ENCODE measurements at regions not wholly inside any gene's neighbourhood (a gene's known extent, or its start where the extent isn't known, plus 50 kb on each side); places are given as distances from the start of the nearest gene placed in this dataset.
"Not testable (repeated sequence)": the region's sequence is repeated elsewhere in the genome, so short reads cannot be mapped to it uniquely, and the experiment has no call there.

GRCh38 chr17:15802917-15803316 is 70.8 kb downstream of the TBC1D26 start:
- not testable (repeated sequence) for DNase-seq

GRCh38 chr17:15806825-15807224 is 74.7 kb downstream of the TBC1D26 start:
- DNase-seq, result not testable (repeated sequence)

GRCh38 chr17:15813388-15813787 is 81.3 kb downstream of the TBC1D26 start:
- DNase-seq, result not testable (repeated sequence)

GRCh38 chr17:15814003-15814402 is 81.9 kb downstream of the TBC1D26 start:
- DNase-seq, result not testable (repeated sequence)

- not testable (repeated sequence) for DNase-seq
Measured at GRCh38 chr17:15817861-15818260, 85.8 kb downstream of the TBC1D26 start.

GRCh38 chr17:15822280-15822679 is 90.2 kb downstream of the TBC1D26 start:
- DNase-seq, result not testable (repeated sequence)

- peak; percentile 78 for DNase-seq
Measured at GRCh38 chr17:15828727-15829314, 96.7 kb downstream of the TBC1D26 start.

- not testable (repeated sequence) for DNase-seq
Measured at GRCh38 chr17:15830221-15830620, 98.1 kb downstream of the TBC1D26 start.

GRCh38 chr17:15831182-15831581 is 99.1 kb downstream of the TBC1D26 start:
- peak; percentile 24 for DNase-seq

- DNase-seq, result not testable (repeated sequence)
Measured at GRCh38 chr17:15832921-15833480, 100.9 kb downstream of the TBC1D26 start.

GRCh38 chr17:15833890-15834289 is 101.8 kb downstream of the TBC1D26 start:
- DNase-seq, result not testable (repeated sequence)

GRCh38 chr17:15835481-15835880 is 103.4 kb downstream of the TBC1D26 start:
- DNase-seq, result not testable (repeated sequence)

- not testable (repeated sequence) for DNase-seq
Measured at GRCh38 chr17:15836249-15836982, 104.3 kb downstream of the TBC1D26 start.

GRCh38 chr17:15836991-15837390 is 104.9 kb downstream of the TBC1D26 start:
- not testable (repeated sequence) for DNase-seq

- DNase-seq, result not testable (repeated sequence)
Measured at GRCh38 chr17:15847447-15848229, 97.3 kb upstream of the ADORA2B start.

- DNase-seq, result peak; percentile 73
Measured at GRCh38 chr17:15849054-15849453, 95.9 kb upstream of the ADORA2B start.

- DNase-seq, result not testable (repeated sequence)
Measured at GRCh38 chr17:15850071-15850470, 94.9 kb upstream of the ADORA2B start.

GRCh38 chr17:15850687-15851086 is 94.2 kb upstream of the ADORA2B start:
- DNase-seq, result not testable (repeated sequence)

GRCh38 chr17:15852863-15853262 is 92.1 kb upstream of the ADORA2B start:
- not testable (repeated sequence) for DNase-seq

GRCh38 chr17:15856191-15856590 is 88.7 kb upstream of the ADORA2B start:
- not testable (repeated sequence) for DNase-seq

- not testable (repeated sequence) for DNase-seq
Measured at GRCh38 chr17:15856745-15857144, 88.2 kb upstream of the ADORA2B start.

GRCh38 chr17:15858082-15858481 is 86.8 kb upstream of the ADORA2B start:
- not testable (repeated sequence) for DNase-seq

- not testable (repeated sequence) for DNase-seq
Measured at GRCh38 chr17:15860774-15861173, 84.2 kb upstream of the ADORA2B start.

Measured in stimulated activated CD4-positive, alpha-beta T cell treated with anti-CD3 and anti-CD28 coated beads, Interleukin-4, amount 100 ng/mL, for 24 hours (primary cell).